Sigmoid colon (tissue), 4 donors: ENCODE measurements at regions not wholly inside any gene's neighbourhood (a gene's known extent, or its start where the extent isn't known, plus 50 kb on each side); places are given as distances from the start of the nearest gene placed in this dataset.

Experiments
- EP300 ChIP-seq, 4 donors: sonication (generic); formaldehyde crosslinking; IDR thresholded peaks; one replicate each; pipeline ENCODE4 v1.6.1; 2017; ENCODE audit warnings: antibody characterized with exemption in 4 of 4
- POLR2A ChIP-seq, 2 donors: fragments of 450-650 bp; IDR thresholded peaks; one replicate each; pipeline ENCODE4 v1.6.1; 2016; ENCODE audit warnings: antibody characterized with exemption in 2 of 2, mild to moderate bottlenecking in 2 of 2, moderate library complexity in 2 of 2
- POLR2AphosphoS5 ChIP-seq, 4 donors: sonication (generic); formaldehyde crosslinking; IDR thresholded peaks; one replicate each; pipeline ENCODE4 v1.6.1; 2017; ENCODE audit warnings: antibody characterized with exemption in 4 of 4
- TF ChIP-seq, protein P1 (sequence below), 4 experiments: fragments of 450-650 bp in 3 of 4; fragments of 200-600 bp in 1 of 4; IDR thresholded peaks; one replicate each; pipeline ENCODE4 v1.5.1; 2016 to 2019; ENCODE audit warnings: antibody characterized with exemption in 4 of 4, mild to moderate bottlenecking in 3 of 4, moderate library complexity in 2 of 4

DNA sequence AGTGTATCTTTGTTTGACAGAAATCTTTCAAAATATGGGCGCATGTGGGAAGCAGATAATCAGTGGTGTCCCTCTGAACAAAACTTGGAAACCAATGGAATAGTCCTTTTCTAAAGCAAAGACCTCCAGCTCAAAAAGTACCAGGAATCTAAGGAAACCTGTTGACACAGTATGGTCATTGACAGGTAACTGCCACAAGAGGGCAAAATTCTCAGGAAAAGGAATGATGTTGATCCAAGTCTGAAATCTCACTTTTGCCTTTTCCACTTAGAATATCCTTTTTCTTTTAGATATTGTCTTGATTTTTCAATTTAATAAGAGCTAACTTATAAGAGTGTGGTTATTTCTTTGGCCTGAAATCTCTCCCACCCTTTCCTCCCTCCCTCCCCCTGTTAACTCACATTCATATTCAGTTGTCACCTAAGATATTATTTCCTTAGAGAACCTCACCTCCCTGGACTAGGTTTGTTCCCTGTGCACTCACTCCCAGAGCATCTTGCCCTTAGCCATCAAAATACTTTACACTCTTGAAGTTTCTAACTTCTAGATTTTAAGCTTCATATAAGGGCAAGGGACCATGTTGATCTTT lies 59.0 kb upstream of the BARX1 start:
- TF ChIP-seq, protein P1, sequence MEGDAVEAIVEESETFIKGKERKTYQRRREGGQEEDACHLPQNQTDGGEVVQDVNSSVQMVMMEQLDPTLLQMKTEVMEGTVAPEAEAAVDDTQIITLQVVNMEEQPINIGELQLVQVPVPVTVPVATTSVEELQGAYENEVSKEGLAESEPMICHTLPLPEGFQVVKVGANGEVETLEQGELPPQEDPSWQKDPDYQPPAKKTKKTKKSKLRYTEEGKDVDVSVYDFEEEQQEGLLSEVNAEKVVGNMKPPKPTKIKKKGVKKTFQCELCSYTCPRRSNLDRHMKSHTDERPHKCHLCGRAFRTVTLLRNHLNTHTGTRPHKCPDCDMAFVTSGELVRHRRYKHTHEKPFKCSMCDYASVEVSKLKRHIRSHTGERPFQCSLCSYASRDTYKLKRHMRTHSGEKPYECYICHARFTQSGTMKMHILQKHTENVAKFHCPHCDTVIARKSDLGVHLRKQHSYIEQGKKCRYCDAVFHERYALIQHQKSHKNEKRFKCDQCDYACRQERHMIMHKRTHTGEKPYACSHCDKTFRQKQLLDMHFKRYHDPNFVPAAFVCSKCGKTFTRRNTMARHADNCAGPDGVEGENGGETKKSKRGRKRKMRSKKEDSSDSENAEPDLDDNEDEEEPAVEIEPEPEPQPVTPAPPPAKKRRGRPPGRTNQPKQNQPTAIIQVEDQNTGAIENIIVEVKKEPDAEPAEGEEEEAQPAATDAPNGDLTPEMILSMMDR (IDR thresholded peaks at IDR 0.05), result peak in 3 of 4 experiments; percentile 14 to 31 (median 24)
- no peak for TF ChIP-seq POLR2A (IDR thresholded peaks at IDR 0.05)
- TF ChIP-seq POLR2AphosphoS5 (IDR thresholded peaks at IDR 0.05), result no peak
- no peak for TF ChIP-seq EP300 (IDR thresholded peaks at IDR 0.05)
